ENCODE measurements at regions not wholly inside any gene's neighbourhood (a gene's known extent, or its start where the extent isn't known, plus 50 kb on each side); places are given as distances from the start of the nearest gene placed in this dataset.

DNA sequence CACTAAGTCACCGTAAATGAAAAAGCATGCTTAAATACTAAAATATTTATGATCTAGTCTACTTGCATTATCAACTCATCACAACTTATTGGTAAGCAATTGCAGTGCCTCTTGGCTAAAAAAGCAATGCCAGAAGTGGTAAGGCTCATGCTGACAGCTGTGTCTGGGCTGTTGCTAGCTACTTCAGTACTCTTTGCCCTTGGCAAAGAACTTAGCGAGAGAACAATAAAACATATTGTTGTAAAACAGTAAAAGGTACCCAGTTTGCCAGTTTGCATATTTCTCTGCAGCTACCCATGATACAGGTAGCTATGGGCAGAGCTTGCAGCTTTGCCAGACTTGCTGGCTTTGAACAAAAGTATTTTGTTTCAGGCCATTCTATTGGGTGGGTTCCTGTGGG is 73.1 kb downstream of the ATP6V1G3 start:
- Histone ChIP-seq H3K27ac (ENCODE audit: extremely low read length, insufficient read depth, low read length) (no peak overlapping the region), H3K4me1 (ENCODE audit: insufficient read depth, low read length) (no peaks in the 10 kb centered on the region), H4K20me1 (ENCODE audit: insufficient read depth, low read length) (no peaks in the 10 kb centered on the region), H3K9ac (ENCODE audit: insufficient read depth, low read depth, low read length) (no peak overlapping the region), H3K27me3 (ENCODE audit: control insufficient read depth in 1 of 2, insufficient read depth in 2 of 2, low read length in 2 of 2) (no peaks in the 10 kb centered on the region; a peak in 1 of 5 replicates), H3K9me3 (ENCODE audit: low read length) (no peaks in the 10 kb centered on the region), H3K4me2 (ENCODE audit: low read depth, low read length) (no peak overlapping the region), H2AFZ (ENCODE audit: low read length) (no peak overlapping the region), H3K36me3 (replicated peaks in 1 of 2; ENCODE audit: control insufficient read depth in 1 of 2, insufficient read depth in 2 of 2, low read length in 2 of 2) (no peaks in the 10 kb centered on the region), H3K79me2 (ENCODE audit: insufficient read depth, low read length) (no peaks in the 10 kb centered on the region), H3K4me3 (replicated peaks in 1 of 3; ENCODE audit: insufficient read depth in 1 of 3, low read depth in 2 of 3, low read length in 3 of 3) (no peak overlapping the region)
- ChIA-PET CTCF (ENCODE audit: low intra/inter-chr PET ratio, low total read pairs) (no interaction called here), POLR2A (interaction anchor here (0.5 kb wide), 1 partner anchor 674 kb away, joined by 3 read pairs; no protein-coding TSS in a partner anchor)
- in situ Hi-C loops (cut with HindIII; ENCODE audit: extremely low pct_ligation_motif_present, low pct_unique_long_range_greater_than_20kb) = loop anchor here (25.0 kb wide), 2 partner anchors 380 to 955 kb away; no protein-coding TSS in a partner anchor
- DNase-seq (ENCODE audit: low spot score) = no peak
- 22% methylated on average over 2 of the region's 2 CpGs for WGBS (ENCODE audit: low lambda C conversion rate)
- ATAC-seq = no peak
- TF ChIP-seq, protein P1, sequence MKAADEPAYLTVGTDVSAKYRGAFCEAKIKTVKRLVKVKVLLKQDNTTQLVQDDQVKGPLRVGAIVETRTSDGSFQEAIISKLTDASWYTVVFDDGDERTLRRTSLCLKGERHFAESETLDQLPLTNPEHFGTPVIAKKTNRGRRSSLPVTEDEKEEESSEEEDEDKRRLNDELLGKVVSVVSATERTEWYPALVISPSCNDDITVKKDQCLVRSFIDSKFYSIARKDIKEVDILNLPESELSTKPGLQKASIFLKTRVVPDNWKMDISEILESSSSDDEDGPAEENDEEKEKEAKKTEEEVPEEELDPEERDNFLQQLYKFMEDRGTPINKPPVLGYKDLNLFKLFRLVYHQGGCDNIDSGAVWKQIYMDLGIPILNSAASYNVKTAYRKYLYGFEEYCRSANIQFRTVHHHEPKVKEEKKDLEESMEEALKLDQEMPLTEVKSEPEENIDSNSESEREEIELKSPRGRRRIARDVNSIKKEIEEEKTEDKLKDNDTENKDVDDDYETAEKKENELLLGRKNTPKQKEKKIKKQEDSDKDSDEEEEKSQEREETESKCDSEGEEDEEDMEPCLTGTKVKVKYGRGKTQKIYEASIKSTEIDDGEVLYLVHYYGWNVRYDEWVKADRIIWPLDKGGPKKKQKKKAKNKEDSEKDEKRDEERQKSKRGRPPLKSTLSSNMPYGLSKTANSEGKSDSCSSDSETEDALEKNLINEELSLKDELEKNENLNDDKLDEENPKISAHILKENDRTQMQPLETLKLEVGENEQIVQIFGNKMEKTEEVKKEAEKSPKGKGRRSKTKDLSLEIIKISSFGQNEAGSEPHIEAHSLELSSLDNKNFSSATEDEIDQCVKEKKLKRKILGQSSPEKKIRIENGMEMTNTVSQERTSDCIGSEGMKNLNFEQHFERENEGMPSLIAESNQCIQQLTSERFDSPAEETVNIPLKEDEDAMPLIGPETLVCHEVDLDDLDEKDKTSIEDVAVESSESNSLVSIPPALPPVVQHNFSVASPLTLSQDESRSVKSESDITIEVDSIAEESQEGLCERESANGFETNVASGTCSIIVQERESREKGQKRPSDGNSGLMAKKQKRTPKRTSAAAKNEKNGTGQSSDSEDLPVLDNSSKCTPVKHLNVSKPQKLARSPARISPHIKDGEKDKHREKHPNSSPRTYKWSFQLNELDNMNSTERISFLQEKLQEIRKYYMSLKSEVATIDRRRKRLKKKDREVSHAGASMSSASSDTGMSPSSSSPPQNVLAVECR (CRISPR knock-in tag; IDR thresholded peaks at IDR 0.05; ENCODE audit: borderline replicate concordance) = no peak
- no peak for FAIRE-seq
- intact Hi-C loops (cut with micrococcal nuclease; ENCODE audit: unreplicated experiment) = loop anchor here (5.0 to 10.0 kb wide), 6 partner anchors 217 to 1073 kb away; partner anchors contain the start of gene NEK7
- no TSS peak for BruUV-seq (replicated peaks)

Data from HepG2 (cell line).